HPDE6-E6E7 (cell line): ENCODE measurements at regions not wholly inside any gene's neighbourhood (a gene's known extent, or its start where the extent isn't known, plus 50 kb on each side); places are given as distances from the start of the nearest gene placed in this dataset.
A peak's percentile ranks its signal among the peaks of the same experiment; 100 is the strongest.
"Not testable (repeated sequence)": the region's sequence is repeated elsewhere in the genome, so short reads cannot be mapped to it uniquely, and the experiment has no call there.

Experiments used
- DNase-seq: peaks from one replicate; pipeline ENCODE4 v3.0.0; 2011; ENCODE audit warnings: missing footprints; ENCODE audit errors: extremely low spot score

DNA sequence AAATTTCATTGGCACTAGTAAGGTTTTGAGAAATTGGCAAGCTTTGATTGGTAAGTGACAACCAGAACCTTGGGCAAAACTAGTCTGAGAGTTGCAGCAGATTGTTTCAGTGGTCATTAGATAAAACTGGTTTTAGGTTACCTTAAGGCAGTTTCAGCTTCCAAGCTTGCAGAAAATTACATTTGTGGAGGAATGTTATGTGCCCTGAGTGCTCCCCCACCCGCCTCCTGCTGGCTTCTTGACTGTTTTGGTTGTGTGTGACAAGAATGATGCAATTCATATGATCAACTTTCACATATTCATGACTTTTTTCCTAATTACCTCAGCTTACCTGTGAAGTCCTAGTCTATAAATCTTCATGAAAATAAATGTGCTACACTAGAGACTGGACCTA, 599.5 kb upstream of the ZNF804A start:
- no peak for DNase-seq

DNA sequence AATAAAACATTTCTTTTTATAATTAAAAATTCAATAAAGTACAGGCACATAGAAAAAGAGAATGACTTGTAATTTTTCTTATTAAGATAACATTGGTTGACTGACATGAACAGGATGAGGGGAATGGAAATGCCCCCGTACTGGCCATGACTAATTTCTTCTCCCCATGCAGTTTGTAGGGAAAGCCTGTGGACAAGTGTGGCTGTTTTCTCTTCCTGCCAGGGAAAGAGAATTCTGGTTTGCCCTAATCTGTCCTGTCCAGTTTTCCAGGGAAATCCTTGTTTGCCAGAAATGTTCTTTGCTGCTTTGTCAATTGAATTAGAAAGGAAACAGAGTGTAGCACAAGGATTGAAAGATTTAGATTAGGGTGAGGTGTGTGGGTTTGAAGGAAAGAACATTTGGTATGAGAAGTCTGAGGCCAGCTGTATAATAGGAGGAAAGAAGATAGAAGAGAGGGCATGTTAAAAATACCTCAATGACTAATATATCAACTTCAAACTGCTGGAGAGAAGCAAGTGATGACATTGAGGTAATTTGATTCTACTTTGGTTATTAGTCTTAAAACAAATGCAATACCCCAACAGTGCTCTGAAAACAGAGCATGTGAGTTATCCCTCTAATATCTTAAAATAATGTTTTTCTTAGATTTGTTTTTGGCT, 593.9 kb upstream of the ZNF804A start:
- DNase-seq: no peak

DNA sequence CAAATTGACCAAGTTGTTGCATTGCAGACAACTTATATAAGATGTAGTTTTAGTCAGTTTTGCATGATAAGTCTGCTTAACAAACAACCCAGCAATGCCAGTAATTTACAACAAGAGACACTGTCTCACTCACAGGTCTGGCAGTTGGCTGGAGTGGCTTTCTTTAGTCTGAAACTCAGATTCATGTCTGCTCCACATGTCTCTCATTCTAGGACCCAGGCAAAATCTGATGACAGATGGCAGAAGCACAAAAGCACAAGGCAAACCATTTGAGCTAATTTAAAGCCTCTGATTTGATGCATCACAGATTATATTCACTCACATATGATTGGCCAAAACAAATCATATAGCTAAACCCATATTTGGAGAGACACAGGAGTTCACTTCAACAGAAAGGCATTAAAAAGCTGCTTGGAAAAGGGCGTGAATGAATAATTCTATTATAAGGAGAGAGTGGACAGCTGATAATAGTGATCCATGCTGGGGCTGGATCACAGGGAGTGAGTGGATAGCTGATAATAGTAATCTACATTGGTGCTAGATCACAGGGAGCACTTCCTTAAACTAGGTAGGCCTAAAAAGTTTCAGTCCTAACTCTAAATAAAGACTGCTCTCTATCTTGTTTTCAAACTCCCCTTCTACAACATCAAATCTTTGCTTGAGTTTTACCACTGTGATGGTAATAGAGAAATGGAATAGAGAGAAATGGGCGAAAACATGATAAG, 593.2 kb upstream of the ZNF804A start:
- no peak for DNase-seq

DNA sequence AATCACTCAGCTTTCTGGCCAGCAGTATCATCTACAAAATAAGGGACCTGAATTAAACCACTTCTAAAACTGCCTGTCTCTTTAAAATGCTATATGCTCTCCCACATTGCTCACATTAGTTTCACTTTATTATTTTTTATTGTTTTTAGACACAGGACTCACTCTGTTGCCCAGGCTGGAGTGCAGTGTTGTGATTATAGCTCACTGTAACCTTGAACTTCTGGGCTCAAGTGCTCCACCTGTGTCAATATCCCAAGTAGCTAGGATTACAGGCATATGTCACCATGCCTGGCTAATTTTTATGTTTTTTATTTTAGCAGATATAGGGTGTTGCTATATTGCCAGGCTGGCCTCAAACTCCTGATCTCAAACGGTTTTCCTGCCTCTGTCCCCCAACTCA, 591.3 kb upstream of the ZNF804A start:
- DNase-seq: no peak

DNA sequence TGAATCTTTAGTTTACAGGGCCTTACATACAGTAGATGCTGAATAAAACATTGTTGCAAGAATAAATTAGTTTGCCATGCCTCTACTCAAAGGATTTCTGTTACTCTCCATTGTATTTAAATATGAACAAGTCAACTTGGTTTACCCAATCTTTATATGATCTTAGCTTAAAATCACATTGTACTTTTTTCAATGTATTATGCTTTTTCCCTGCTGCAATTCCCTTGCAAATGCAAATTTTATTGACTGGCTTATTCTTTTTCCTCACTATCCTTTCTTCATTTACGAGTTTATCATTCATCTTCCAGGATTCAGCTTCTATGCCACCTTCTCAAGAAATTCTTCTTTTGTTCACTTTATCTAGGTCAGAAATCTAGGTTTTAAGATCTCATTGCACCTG, 571.4 kb upstream of the ZNF804A start:
- DNase-seq: no peak

DNA sequence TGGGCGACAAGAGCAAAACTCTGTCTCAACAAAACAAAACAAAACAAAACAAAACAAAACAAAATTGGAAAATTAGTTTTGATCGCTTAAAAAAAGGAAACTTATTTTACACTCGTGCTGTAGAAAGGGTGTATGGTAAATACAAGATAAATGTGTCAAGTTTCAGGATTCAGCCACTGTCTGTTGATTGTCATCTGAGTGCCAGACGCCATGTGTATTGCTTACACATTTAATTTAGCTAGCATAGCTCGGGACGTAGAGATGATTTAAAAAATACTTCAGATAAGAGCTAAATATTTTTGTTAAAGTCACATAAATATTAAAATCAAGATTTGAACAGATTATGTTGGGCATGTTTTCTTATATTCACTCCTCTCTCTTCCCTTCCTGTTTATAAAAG, 568.1 kb upstream of the ZNF804A start:
- DNase-seq: no peak

DNA sequence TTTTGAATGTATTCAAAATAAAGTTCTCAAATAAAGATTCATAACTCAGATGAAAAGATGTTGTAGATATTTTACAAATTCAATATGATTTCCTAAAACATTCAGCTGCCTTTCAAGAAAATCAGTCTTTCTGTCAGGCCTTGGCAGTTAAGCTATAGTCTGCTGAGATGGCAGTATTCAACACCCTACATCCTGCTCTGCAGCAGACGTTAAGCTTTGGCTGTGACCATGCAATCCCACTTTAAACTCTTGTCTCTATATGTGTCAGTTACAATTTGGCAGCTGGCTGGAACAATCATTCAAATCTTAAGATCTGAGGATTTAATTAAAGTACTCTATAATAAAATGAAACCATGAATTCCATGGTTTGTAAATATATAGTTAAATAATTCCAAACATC, 567.3 kb upstream of the ZNF804A start:
- DNase-seq: no peak

DNA sequence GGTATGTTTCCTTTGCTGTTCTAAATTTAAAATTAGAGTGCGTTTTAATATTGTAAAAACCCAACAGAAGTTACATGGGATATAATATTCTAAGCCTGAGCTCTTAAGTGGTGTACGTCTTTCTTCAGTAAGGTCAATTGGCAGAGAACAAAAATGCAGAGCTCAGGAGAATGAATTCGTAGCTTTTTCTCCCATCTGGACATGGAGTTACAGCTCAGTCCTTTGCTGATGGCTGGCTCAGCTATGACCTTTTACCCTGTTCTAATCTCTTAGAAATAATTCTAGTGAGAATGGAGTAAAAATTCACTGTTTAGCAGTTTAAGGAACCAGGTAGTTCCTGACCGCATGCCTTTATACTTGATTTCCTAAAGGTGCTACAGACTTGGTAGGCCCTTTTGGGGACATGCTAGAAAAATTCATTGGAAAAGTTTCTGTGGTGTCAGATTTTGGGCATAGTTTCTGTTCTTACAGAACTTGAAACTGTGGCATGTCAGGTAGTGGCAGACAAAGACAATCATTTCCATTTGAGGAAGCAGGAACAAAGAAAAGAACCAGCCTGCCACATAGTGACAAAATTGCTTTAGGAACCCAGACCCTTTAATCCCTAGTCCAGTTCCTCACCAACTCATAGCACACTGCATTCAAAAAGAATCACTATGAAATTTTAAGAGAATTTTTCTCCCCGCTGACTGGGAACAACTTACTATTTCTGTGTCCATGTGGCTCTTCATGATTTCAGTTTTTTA, 566.8 kb upstream of the ZNF804A start:
- no peak for DNase-seq

DNA sequence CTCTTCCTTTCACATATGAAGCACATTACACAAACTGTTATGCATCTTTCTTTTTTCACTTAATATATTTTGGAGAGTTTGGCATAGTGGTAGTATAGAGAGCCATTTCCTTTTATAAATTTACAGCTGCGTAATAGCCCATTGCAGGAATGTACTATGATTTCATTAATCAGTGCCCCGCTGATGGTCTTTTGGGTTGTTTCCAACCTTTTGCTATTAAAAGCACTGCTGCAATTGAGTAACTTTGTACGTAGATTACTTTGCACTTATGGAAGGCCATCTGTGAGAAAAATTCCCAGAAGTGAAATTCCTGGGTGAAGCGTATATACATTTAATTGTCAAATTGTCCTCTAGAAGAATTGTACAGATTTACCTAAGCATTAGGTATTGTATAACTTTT, 565.3 kb upstream of the ZNF804A start:
- DNase-seq: no peak

DNA sequence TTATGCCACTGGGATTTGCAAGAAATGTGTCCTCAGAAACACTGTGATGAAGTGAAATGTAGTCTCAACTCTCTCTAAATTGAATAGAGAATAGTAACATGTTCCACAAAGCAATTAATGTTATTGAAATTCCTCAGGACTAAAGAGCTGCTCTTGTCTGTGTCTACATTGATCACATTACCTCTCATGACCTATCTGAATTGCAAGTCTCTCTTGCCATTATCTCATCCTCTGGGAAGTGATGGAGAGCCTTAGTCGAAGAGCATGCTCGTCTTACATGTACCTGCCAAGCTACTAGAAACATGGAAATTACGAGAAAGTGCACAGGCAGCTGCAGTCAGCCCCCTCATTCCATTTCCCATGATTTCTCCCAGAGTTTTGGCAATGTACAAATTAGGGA, 561.1 kb upstream of the ZNF804A start:
- DNase-seq: no peak

DNA sequence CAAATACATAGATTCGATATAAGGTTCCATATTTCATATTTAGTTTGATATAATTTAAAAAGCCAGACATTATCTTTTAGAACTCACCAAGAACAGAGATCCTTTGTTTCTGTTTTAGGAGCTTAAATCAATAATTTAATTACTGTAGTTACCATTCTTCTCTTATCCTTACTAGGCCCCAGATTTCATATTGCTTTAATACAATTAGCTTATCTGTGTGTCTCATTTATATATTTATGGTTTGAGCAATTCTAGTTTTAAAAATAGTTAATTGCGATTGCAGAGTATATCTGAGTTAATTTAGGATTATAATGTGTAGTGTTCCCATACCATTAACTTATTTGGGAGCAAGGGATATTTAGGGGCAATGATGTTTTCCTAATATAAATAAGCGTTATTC, 558.8 kb upstream of the ZNF804A start:
- DNase-seq: no peak

DNA sequence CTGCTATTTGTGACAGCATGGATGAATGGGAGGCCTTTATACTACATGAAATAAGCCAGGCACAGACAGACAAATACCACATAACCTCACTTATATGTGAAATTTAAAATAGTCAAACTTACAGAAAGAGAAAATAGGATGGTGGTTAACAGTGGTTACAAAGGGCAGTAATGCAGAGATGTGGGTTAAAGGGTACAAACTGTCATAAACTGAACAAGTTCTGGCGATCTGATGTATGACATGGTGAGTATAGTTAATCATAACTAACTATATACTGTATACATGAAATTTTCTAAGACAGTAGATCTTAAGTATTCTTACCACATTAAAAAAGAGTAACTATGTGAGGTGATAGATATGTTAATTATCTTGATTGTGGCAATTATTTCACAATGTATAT, 558.1 kb upstream of the ZNF804A start:
- no peak for DNase-seq

DNA sequence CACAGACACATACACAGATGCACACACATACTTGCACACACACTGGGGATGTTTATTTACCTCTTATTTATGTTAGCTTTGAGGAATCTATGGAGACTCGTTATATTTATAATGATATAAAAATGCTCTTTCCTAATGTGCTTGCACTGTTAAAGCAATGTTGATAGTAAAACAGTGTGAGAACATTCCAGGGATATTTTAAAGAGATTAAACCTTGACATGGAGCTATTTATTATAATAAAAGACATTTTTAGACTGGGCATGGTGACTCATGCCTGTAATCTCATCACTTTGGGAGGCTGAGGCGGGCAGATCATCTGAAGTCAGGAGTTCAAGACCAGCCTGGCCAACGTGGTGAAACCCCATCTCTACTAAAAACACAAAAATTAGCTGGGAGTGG, 557.3 kb upstream of the ZNF804A start:
- no peak for DNase-seq

DNA sequence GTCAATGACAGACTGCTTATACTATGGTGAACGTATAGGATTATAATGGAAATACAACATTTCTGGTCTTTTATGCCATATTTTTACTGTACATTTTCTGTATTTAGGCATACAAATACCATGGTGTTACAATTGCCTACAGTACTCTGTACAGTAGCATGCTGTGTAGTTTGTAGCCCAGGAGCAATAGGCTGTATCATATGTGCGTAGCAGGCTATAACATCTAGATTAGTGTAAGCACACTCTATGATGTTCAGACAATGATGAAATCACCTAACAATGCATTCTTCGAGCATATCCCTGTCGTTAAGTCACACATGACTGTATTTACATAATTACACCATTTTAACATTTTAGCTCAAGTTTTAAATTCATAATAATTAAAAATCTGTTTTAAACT, 556.6 kb upstream of the ZNF804A start:
- no peak for DNase-seq

DNA sequence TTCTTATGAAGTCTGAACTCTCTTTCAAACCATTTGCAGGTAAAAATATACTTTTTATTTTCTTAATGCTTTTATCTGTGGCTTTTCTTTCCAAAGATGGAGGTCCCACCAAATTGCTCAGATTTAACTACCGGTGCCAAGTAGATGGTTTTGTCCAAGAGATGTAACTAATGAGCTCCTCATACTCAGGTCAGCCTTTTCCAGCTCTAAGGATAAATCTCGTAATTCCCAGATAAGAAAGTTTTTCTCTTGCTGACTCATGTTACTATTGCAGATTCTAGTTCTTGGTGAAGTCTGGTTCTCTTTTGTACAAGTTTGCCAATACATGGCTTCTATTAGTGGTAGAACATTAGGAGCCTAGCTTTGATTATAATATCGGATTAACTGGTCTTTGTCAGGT, 550.8 kb upstream of the ZNF804A start:
- DNase-seq: no peak

DNA sequence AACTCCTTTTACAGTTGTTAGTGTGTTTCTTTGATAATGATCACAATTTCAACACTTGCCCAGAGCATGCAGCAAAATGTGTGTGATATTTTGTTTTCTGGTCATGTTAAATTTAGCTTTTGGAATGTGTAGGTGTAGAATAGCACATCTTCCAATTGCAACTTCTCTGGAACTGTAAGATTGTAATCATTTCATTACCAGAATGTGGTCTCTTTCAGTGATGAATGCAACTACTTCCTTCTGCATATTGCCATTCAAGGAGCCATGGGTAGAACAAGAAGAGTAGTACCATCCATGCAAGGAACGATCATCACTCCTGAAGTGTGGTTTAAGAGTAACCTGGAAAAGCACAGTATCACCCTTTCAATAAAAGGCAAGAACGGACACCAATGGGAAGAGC, 548.8 kb upstream of the ZNF804A start:
- DNase-seq: no peak

DNA sequence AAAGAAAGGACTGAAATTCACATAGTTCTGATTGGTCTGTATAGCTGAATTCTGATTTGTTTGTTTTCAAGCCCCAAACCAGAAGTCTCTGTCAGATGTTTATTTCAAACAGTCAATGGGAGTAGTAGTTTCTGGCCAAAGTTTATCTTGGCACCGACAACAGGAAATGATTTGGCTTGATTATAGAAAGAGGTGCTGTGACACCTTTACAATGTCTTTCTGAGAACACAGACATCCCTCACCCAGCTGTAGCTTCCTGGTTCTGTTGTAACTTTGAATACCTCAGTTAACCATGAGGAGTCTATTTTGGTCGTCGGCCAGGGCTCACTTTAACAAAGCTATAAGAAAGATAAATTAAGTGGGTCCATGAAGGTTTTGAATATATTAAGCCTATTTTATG, 545.0 kb upstream of the ZNF804A start:
- DNase-seq: peak; percentile 38

DNA sequence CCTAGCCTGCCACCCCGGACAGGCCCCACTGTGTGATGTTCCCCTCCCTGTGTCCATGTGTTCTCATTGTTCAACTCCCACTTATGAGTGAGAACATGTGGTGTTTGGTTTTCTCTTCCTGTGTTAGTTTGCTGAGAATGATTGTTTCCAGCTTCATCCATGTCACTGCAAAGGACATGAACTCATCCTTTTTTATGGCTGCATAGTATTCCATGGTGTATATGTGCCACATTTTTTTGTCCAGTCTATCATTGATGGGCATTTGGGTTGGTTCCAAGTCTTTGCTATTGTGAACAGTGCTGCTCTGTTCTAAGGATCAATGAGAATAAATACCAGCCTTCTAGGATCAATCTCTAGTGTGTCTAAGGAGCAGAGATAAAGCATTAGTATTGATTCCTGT, 543.9 kb upstream of the ZNF804A start:
- not testable (repeated sequence) for DNase-seq

DNA sequence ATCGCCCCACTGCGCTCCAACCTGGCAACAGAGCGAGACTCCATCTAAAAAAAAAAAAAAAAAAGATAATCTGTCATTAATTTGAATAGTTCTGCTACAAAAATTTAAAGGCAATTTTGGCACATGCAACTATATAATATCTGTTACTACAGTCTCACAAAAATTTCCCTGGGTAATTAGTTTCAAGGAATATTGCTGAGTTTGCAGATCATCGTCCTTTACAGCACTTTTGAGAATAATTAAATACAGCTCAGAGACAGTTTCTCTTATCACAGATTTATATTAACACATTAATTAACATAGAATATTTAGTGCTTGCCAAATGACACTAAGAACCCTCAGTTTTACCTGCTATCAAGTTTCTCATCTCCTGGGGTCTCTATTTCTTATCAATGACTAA, 540.4 kb upstream of the ZNF804A start:
- DNase-seq: no peak

DNA sequence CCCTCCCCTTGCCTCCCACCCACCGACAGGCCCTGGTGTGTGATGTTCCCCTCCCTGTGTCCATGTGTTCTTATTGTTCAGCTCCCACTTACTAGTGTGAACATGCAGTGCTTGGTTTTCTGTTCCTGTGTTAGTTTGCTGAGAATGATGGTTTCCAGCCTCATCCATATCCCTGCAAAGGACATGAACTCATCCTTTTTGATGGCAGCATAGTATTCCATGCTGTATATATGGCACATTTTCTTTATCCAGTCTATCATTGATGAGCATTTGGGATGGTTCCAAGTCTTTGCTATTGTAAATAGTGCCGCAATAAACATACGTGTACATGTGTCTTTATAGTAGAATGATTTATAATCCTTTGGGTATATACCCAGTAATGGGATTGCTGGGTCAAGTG, 538.1 kb upstream of the ZNF804A start:
- DNase-seq: not testable (repeated sequence)

DNA sequence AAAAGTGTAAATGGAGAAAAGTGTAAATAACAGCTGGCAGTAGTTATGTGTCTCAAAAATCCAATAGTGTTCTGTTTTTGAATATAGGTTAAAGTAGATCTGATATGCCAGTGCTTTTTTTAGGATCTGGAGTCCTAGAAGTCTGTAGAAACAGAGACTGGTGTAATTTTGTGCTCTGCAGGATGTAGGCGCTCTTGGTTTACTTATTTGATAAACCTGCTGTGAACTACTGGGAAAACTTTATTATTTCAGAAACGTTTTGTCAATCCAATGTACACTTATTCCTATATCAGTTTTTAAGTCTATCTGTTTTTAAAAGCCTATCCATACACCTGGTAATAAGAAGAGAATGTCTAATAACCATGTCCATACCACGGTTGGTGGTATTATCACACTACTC, 530.8 kb upstream of the ZNF804A start:
- no peak for DNase-seq

DNA sequence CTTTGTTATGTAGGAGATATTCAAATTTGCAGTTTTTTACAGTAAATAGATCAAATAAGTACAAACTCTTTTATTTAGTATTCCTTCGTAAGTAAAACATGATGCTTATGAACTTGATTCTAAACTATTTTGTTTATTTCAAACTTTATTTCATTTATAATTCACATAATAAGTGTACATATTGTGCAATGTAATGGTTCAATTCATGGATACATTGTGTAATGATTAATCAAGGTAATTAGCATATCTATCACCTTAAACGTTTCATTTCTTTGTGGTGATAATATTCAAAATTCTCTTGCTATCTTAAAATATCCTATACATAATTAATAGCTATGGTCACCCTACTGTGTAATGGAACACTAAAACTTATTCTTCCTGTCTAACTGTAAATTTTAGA, 525.9 kb upstream of the ZNF804A start:
- no peak for DNase-seq

DNA sequence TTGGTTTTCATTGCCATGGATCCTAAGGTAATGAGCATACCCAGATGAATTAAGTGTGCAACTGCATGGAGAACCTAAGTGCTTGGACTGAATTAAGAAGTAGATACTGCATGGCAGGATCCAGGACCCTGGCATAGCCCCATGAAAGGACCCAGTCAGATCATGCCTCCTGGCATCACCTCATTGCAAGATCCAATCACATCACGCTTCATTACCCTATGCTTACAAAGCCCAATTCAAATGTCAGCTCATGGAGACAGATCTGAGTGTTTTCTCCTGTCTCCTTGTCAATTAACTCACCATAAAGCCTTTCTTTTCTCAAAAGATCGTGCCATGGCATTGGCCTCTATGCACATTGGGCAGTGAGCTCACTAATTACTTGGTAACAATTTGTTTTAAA, 519.8 kb upstream of the ZNF804A start:
- no peak for DNase-seq
